A673 (cell line): ENCODE measurements at regions not wholly inside any gene's neighbourhood (a gene's known extent, or its start where the extent isn't known, plus 50 kb on each side); places are given as distances from the start of the nearest gene placed in this dataset.
"Not testable (repeated sequence)": the region's sequence is repeated elsewhere in the genome, so short reads cannot be mapped to it uniquely, and the experiment has no call there.

Experiments
- BruUV-seq: library from RNA; stranded (reverse); fragments of 400-500 nt; replicated peaks from 2 replicates; lab custom pipeline; 2021; lab: Mats Ljungman, UMichigan
- CTCF ChIA-PET: fragments of 300-600 bp; sonication (Branson Sonifier 250); formaldehyde crosslinking; loops from one replicate; lab custom pipeline; 2022; ENCODE audit warnings: antibody characterized with exemption; lab: Charles Lee
- POLR2A ChIA-PET: fragments of 300-600 bp; sonication (Branson Sonifier 250); formaldehyde crosslinking; loops from one replicate; lab custom pipeline; 2022; ENCODE audit warnings: antibody characterized with exemption; ENCODE audit not compliant: low non-redundant PET; lab: Charles Lee
- DNase-seq: peaks from one replicate; pipeline ENCODE4 v3.0.0-alpha.2; 2015; ENCODE audit warnings: low spot score
- H3K27ac ChIP-seq: fragments of 200-600 bp; sonication (generic); 2 replicates; pipeline ENCODE4 v1.5.1; 2016; ENCODE audit warnings: mixed run types, low read depth, mild to moderate bottlenecking, mixed read lengths, antibody characterized with exemption, low read length; ENCODE audit not compliant: poor library complexity, severe bottlenecking
- H3K27me3 ChIP-seq: fragments of 200-600 bp; sonication (generic); replicated peaks from 2 replicates; pipeline ENCODE4 v1.6.1; 2017; ENCODE audit warnings: mixed run types, low read depth, mild to moderate bottlenecking, mixed read lengths, antibody characterized with exemption, low read length; ENCODE audit not compliant: insufficient read depth, poor library complexity
- H3K36me3 ChIP-seq: fragments of 200-600 bp; sonication (generic); 2 replicates; pipeline ENCODE4 v1.6.1; 2016; ENCODE audit warnings: mixed run types, mild to moderate bottlenecking, mixed read lengths, antibody characterized with exemption, low read length; ENCODE audit not compliant: insufficient read depth, poor library complexity, severe bottlenecking
- H3K4me1 ChIP-seq: fragments of 200-600 bp; sonication (generic); 2 replicates; pipeline ENCODE4 v1.6.1; 2017; ENCODE audit warnings: mixed run types, mild to moderate bottlenecking, mixed read lengths, antibody characterized with exemption, low read length; ENCODE audit not compliant: insufficient read depth, poor library complexity, severe bottlenecking
- H3K4me3 ChIP-seq: fragments of 200-600 bp; sonication (generic); 2 replicates; pipeline ENCODE4 v1.5.1; 2016; ENCODE audit warnings: low read depth, mixed run types, mild to moderate bottlenecking, mixed read lengths, low read length; ENCODE audit not compliant: poor library complexity, severe bottlenecking
- H3K9me3 ChIP-seq: fragments of 200-600 bp; sonication (generic); 2 replicates; pipeline ENCODE4 v1.6.1; 2016; ENCODE audit warnings: mixed run types, low read depth, mild to moderate bottlenecking, mixed read lengths, antibody characterized with exemption, low read length; ENCODE audit not compliant: poor library complexity, severe bottlenecking
- EZH2 ChIP-seq: fragments of 200-600 bp; sonication (generic); IDR thresholded peaks from 2 replicates; pipeline ENCODE4 v1.6.1; 2017; ENCODE audit warnings: borderline replicate concordance, low read depth, mild to moderate bottlenecking, mixed read lengths, antibody characterized with exemption, low read length; ENCODE audit not compliant: poor library complexity, severe bottlenecking
- intact Hi-C: fragments of 100-400 bp; cut with micrococcal nuclease; formaldehyde crosslinking; loops from one replicate; pipeline ENCODE4 v1.10.0; 2022; ENCODE audit not compliant: unreplicated experiment
- TF ChIP-seq, protein P1 (sequence below): fragments of 300-800, 200-600 bp; sonication (generic); conservative IDR thresholded peaks from 2 replicates; pipeline ENCODE4 v1.5.1; 2017; ENCODE audit warnings: low read depth, mild to moderate bottlenecking, antibody characterized with exemption, low read length, moderate library complexity, mixed read lengths

DNA sequence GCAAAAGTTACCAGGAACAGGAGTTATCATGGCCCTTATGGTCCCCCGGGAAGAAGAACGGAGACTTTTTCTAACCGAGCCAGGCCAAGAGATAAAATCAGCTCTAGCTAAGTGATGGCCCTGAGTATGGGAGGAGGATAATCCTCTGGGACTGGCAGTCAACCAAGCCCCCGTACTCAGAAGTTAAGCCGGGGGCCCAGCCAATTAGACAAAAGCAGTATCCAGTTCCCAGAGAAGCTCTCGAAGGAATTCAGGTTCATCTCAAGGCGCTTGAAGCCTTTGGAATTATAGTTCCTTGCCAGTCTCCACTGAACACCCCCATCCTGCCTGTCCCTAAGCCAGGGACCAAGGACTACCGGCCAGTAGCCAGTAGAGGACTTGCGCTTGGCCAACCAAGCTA is 365.3 kb upstream of the TCF4 start:
- TF ChIP-seq, protein P1, sequence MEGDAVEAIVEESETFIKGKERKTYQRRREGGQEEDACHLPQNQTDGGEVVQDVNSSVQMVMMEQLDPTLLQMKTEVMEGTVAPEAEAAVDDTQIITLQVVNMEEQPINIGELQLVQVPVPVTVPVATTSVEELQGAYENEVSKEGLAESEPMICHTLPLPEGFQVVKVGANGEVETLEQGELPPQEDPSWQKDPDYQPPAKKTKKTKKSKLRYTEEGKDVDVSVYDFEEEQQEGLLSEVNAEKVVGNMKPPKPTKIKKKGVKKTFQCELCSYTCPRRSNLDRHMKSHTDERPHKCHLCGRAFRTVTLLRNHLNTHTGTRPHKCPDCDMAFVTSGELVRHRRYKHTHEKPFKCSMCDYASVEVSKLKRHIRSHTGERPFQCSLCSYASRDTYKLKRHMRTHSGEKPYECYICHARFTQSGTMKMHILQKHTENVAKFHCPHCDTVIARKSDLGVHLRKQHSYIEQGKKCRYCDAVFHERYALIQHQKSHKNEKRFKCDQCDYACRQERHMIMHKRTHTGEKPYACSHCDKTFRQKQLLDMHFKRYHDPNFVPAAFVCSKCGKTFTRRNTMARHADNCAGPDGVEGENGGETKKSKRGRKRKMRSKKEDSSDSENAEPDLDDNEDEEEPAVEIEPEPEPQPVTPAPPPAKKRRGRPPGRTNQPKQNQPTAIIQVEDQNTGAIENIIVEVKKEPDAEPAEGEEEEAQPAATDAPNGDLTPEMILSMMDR = no peak
- TF ChIP-seq EZH2 = no peak
- POLR2A ChIA-PET = no interaction called here
- Histone ChIP-seq H3K27ac (no peak overlapping the region), H3K27me3 (no peaks in the 10 kb centered on the region), H3K36me3 (no peaks in the 10 kb centered on the region), H3K9me3 (no peaks in the 10 kb centered on the region), H3K4me3 (no peak overlapping the region), H3K4me1 (no peaks in the 10 kb centered on the region)
- peak; percentile 4 for DNase-seq
- intact Hi-C loops = no loop called here
- CTCF ChIA-PET = no interaction called here
- no TSS peak for BruUV-seq

DNA sequence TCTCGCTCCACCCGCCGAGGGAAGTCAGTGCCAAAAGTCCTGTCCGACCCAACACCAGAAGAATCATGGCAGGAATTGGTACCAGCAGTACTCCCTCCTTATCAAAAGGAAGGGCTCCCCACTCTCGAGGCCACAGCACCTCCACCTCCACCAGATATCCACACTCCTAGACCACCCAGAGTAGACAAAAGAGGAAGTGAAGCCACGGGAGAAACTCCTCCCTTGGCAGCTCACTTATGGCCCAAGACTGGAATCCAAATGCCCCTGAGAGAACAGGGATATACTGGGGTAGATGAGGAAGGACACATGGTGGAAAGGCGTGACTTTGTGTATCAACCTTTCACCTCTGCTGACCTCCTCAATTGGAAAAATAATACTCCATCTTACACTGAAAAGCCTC is 363.7 kb upstream of the TCF4 start:
- H3K9me3 ChIP-seq, intact Hi-C loops, H3K4me3 ChIP-seq, CTCF ChIA-PET, H3K36me3 ChIP-seq, BruUV-seq, POLR2A ChIA-PET, H3K27me3 ChIP-seq, DNase-seq, H3K27ac ChIP-seq, H3K4me1 ChIP-seq: not testable (repeated sequence)

DNA sequence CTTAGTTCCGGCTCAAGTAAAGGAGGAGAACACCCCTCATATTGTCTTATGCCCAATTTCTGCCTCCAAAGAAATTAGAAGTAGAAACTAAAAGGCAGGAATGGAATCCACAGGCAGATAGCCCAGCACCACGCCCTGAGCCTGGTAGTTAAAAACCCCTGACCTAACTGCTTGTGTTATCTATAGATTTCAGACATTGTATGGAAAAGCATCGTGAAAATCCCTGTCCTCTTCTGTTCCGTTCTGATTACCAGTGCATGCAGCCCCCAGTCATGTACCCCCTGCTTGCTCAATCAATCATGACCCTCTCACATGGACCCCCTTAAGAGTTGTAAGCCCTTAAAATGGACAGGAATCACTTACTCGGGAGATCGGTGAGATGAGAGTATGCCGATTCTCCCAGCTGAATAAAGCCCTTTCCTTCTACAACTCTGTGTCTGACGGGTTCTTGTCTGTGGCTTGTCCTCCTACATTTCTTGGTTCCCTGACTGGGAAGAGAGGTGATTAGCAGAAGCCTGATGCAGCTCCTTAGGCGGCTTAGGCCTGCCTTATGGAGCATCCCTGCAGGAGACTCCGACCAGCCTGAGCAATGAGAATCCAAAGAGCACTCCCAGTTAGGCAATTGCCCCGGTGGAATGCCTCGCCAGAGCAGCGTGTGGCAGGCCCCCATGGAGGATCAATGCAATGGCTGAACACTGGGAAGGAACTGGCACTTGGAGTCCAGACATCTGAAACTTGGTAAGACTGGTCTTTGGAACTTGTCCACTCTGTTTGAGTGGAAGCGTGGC is 362.6 kb upstream of the TCF4 start:
- DNase-seq = no peak
- Histone ChIP-seq H3K36me3 (no peaks in the 10 kb centered on the region), H3K27ac (no peak overlapping the region), H3K4me1 (no peaks in the 10 kb centered on the region), H3K9me3 (no peaks in the 10 kb centered on the region), H3K4me3 (no peak overlapping the region), H3K27me3 (peaks cover 3% of the 10 kb centered on the region)
- ChIA-PET POLR2A (no interaction called here), CTCF (no interaction called here)
- intact Hi-C loops = no loop called here
- no TSS peak for BruUV-seq
- no peak for TF ChIP-seq EZH2
- TF ChIP-seq, protein P1 = no peak

DNA sequence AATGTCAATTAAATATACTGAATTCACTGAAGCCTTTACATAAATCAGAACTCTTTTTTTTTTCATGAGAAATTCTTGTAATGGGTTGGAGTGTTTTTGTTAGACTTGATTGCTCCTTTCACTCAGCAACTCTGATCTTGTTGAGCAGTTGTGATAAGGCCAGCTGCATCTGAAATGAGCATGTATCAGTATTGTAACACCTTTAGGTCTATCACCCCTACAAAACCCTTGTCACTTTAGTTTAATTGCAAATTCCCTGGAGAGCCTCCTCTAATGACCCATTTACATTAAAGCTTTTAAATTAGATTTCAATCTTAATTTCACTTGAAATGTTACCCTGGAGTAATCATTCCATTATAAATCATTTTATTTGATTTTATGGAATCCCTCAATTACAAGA is 346.8 kb upstream of the TCF4 start:
- H3K27me3 ChIP-seq = no peaks in the 10 kb centered on the region
- no peaks in the 10 kb centered on the region for H3K4me1 ChIP-seq
- POLR2A ChIA-PET = interaction anchor here (0.5 kb wide), 1 partner anchor 113 kb away, joined by 8 read pairs; no protein-coding TSS in a partner anchor
- no peaks in the 10 kb centered on the region for H3K36me3 ChIP-seq
- CTCF ChIA-PET = no interaction called here
- BruUV-seq = no TSS peak
- TF ChIP-seq, protein P1 = no peak
- no peak for TF ChIP-seq EZH2
- H3K27ac ChIP-seq = no peak overlapping the region
- H3K9me3 ChIP-seq = peaks cover 16% of the 10 kb centered on the region
- intact Hi-C loops = loop anchor here (5.0 kb wide), 1 partner anchor 92 kb away; no protein-coding TSS in a partner anchor
- DNase-seq = no peak
- no peak overlapping the region for H3K4me3 ChIP-seq
